ENCODE measurements at regions not wholly inside any gene's neighbourhood (a gene's known extent, or its start where the extent isn't known, plus 50 kb on each side); places are given as distances from the start of the nearest gene placed in this dataset.

DNA sequence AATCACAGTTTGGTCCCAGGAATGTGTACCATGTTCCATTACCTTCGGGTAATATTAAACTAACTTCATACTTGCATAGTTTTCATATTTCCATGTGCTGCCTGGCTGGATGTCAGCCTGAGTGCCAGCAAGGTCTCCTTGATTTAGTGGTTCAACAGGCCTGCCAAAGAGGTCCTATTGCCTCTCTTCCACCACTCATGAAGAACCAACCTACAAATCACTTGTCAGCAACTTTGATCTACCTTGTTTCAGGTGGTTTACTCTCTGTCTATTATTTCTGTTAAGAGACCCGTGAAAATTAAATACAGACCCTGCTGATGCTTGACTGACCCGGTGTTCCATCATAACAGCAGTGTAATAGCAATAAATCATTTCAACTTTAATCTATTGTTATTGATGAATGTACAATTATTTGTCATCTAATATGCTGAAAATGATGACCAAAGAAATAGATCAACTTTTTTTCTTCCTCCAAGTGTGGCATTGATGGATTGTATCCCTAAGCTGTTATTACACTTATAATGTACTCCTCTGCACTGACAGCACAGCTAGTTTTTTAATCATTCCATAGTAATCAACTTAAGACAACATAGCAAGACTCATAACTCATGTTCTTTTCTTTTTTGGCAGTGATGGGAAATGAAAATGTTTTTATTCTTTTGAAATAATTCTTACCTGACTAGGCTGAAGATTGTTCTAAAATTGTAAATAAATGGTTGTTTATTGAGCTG is 1220.2 kb upstream of the ACVR2A start:
- H3K4me3 ChIP-seq (ENCODE audit: low read depth, low read length) = no peak overlapping the region
- TF ChIP-seq, protein P1, sequence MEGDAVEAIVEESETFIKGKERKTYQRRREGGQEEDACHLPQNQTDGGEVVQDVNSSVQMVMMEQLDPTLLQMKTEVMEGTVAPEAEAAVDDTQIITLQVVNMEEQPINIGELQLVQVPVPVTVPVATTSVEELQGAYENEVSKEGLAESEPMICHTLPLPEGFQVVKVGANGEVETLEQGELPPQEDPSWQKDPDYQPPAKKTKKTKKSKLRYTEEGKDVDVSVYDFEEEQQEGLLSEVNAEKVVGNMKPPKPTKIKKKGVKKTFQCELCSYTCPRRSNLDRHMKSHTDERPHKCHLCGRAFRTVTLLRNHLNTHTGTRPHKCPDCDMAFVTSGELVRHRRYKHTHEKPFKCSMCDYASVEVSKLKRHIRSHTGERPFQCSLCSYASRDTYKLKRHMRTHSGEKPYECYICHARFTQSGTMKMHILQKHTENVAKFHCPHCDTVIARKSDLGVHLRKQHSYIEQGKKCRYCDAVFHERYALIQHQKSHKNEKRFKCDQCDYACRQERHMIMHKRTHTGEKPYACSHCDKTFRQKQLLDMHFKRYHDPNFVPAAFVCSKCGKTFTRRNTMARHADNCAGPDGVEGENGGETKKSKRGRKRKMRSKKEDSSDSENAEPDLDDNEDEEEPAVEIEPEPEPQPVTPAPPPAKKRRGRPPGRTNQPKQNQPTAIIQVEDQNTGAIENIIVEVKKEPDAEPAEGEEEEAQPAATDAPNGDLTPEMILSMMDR (IDR thresholded peaks at IDR 0.05; ENCODE audit: low read depth, low read length, missing control alignments) = no peak
- no peak for DNase-seq (ENCODE audit: low read depth)

DNA sequence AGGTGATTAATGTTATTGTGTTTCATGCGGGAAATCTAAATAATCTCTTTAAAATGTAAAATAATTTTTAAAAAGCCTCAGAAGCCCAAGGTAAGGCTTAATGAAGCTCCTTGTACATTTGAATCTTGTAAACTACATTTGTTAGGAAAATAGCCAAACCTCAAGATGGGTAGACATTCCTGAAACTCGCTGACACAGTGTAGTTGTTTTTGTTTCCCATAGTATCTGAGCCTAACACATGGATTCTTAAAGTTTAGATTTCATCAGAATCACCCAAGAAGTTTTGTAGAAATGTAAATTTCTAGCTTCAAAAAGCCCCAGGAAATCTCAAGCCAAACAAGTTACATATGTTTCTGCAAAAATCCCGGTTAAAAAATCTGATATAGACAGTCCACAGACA is 1221.1 kb upstream of the ACVR2A start:
- DNase-seq (ENCODE audit: low read depth) = no peak
- TF ChIP-seq, protein P1 (IDR thresholded peaks at IDR 0.05; ENCODE audit: low read depth, low read length, missing control alignments) = no peak
- no peak overlapping the region for H3K4me3 ChIP-seq (ENCODE audit: low read depth, low read length)

DNA sequence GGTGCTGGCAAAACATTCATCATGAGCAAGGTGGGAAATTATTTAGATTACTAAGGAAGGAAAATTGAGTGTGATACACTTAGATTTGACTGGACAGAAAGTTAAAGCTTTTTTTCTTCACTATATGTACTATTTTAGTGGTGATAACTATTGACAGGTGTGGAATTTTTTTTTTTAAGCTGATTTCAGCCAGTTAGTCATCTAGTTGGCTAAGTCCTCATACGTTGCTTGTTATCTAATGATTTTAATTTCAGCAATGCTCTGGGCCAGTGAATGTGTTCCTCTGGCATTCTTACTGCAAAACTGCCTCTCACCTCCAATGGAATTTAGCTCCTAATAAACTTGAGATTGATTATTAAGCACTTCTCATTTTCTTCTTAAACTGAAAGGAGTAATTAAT is 1223.2 kb upstream of the ACVR2A start:
- H3K4me3 ChIP-seq (ENCODE audit: low read depth, low read length) = no peak overlapping the region
- TF ChIP-seq, protein P1 (IDR thresholded peaks at IDR 0.05; ENCODE audit: low read depth, low read length, missing control alignments) = no peak

GRCh38 chr2:146615778-146616177 is 1229.1 kb upstream of the ACVR2A start:
- H3K4me3 ChIP-seq (ENCODE audit: low read depth, low read length) = no peak overlapping the region
- DNase-seq (ENCODE audit: low read depth) = no peak
- TF ChIP-seq, protein P1 (IDR thresholded peaks at IDR 0.05; ENCODE audit: low read depth, low read length, missing control alignments) = no peak

More for the DNA sequence above, 1223.2 kb upstream of the ACVR2A start:
- no peak for DNase-seq (ENCODE audit: low read depth)

GRCh38 chr2:146608490-146608889 is 1236.3 kb upstream of the ACVR2A start:
- DNase-seq (ENCODE audit: low read depth) = no peak
- TF ChIP-seq, protein P1 (IDR thresholded peaks at IDR 0.05; ENCODE audit: low read depth, low read length, missing control alignments) = no peak
- H3K4me3 ChIP-seq (ENCODE audit: low read depth, low read length) = no peak overlapping the region

DNA sequence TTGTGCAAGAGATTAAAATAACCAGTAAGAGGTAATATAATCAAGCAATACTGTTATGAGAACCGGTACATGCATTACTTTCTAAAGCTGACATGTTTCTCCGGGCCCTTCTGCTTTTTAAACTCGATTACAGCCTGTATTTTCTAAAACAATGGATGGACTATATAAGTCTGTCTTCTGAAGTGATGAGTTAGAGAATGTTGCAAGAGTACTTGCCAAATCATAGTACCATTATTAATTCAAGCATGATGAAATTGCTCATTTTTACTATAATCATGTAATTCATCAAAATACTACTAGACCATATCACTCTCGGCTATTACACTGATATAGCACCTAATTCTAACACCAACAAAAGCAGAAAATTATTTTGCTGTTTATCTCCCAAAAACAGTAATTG is 1240.3 kb upstream of the ACVR2A start:
- DNase-seq (ENCODE audit: low read depth) = no peak
- H3K4me3 ChIP-seq (ENCODE audit: low read depth, low read length) = no peak overlapping the region
- TF ChIP-seq, protein P1 (IDR thresholded peaks at IDR 0.05; ENCODE audit: low read depth, low read length, missing control alignments) = no peak

DNA sequence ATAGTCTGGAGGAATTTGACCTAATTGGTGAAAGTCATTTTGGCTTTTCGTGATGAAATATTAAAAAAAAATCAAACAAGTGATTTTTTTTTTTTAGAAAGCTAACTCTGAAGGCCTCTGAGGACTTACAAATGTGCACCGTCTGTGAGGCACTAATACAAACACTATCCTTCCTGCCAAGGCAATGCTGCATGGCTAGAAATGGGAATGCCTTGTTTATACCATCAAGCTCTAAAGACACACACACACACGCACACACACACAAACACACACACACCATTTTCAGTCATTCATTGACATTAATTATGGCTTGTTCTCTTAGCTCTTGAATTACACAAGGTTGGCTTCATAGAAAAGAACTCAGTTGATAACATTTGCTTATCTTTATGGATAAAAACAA is 1242.0 kb upstream of the ACVR2A start:
- no peak for DNase-seq (ENCODE audit: low read depth)
- H3K4me3 ChIP-seq (ENCODE audit: low read depth, low read length) = no peak overlapping the region

More for the DNA sequence above, 1242.0 kb upstream of the ACVR2A start:
- TF ChIP-seq, protein P1 (IDR thresholded peaks at IDR 0.05; ENCODE audit: low read depth, low read length, missing control alignments) = no peak

All from GM12864 (cell line).